ENCODE measurements at regions not wholly inside any gene's neighbourhood (a gene's known extent, or its start where the extent isn't known, plus 50 kb on each side); places are given as distances from the start of the nearest gene placed in this dataset.

DNA sequence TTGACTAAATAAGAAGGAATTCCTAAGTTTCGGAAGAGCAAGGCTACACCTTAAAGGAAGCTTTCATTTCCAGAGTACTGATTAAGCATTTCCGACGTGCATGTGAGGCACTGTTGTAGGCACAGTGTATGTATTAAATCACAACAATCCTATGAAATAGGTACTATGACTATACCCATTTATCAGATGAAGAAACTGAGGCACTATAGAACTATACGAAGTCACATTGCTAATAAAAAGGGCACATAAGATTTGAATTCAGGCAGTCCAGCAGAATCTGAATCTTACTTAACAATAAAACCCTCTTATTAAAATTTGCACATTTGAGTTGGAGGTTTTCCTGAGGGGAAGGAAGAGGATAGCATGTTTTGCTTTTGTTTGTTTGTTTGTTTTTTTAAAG is 243.5 kb upstream of the FANCL start:
- TF ChIP-seq CTCF (IDR thresholded peaks at IDR 0.05) (no peak), EZH2 (IDR thresholded peaks at IDR 0.05; ENCODE audit: borderline replicate concordance, insufficient read depth, low read depth, low read length, poor library complexity, severe bottlenecking) (no peak)
